ENCODE measurements at regions not wholly inside any gene's neighbourhood (a gene's known extent, or its start where the extent isn't known, plus 50 kb on each side); places are given as distances from the start of the nearest gene placed in this dataset.

DNA sequence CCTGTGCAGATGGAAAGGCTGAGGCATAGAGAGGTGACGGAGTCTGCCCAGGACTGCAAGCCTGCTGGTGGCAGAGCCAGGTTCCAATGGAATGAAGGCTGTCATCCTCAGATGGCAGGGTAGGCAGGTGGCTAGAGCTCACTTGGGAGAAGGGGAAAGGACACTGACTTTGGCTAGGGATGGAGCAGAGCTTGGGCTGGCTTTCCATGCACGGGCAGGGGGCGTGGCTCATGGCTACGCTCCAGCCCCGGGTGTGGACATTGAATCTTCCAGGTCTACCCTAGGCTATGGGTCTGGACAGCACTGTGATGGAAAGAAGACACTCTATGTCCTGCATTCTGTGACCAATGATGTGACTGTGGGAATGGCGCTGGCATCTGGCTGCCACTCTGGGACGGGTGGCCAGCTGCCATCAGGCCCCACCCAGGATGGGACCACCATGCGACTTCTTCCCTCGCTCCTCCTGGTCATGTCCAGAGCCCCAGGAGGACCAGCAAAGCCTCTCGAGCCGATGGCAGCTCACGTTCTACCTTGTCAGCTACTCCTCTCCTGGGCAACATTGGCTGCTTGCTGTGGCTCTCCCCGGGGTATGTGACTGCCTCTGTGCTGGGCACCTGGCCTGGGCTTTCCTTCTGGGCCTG is 398.7 kb downstream of the TMEM121 start:
- no peaks in the 10 kb centered on the region for H3K27me3 ChIP-seq (replicated peaks; ENCODE audit: insufficient read depth, low read depth, low read length, poor library complexity)
- no peaks in the 10 kb centered on the region for H3K36me3 ChIP-seq (ENCODE audit: insufficient read depth, low read length, poor library complexity, severe bottlenecking)
- H3K27ac ChIP-seq (ENCODE audit: low read depth, low read length, poor library complexity, severe bottlenecking) = no peak overlapping the region
- no peak overlapping the region for H3K4me3 ChIP-seq (ENCODE audit: low read depth, low read length, poor library complexity, severe bottlenecking)
- no peak for TF ChIP-seq EZH2 (IDR thresholded peaks at IDR 0.05; ENCODE audit: borderline replicate concordance, low read depth, low read length, poor library complexity, severe bottlenecking)
- TF ChIP-seq, protein P1, sequence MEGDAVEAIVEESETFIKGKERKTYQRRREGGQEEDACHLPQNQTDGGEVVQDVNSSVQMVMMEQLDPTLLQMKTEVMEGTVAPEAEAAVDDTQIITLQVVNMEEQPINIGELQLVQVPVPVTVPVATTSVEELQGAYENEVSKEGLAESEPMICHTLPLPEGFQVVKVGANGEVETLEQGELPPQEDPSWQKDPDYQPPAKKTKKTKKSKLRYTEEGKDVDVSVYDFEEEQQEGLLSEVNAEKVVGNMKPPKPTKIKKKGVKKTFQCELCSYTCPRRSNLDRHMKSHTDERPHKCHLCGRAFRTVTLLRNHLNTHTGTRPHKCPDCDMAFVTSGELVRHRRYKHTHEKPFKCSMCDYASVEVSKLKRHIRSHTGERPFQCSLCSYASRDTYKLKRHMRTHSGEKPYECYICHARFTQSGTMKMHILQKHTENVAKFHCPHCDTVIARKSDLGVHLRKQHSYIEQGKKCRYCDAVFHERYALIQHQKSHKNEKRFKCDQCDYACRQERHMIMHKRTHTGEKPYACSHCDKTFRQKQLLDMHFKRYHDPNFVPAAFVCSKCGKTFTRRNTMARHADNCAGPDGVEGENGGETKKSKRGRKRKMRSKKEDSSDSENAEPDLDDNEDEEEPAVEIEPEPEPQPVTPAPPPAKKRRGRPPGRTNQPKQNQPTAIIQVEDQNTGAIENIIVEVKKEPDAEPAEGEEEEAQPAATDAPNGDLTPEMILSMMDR (conservative IDR thresholded peaks at IDR 0.05; ENCODE audit: low read depth, low read length) = no peak
- ChIA-PET POLR2A (ENCODE audit: low non-redundant PET) (no interaction called here), CTCF (no interaction called here)
- no TSS peak for BruUV-seq (replicated peaks)
- intact Hi-C loops (cut with micrococcal nuclease; ENCODE audit: unreplicated experiment) = no loop called here
- H3K9me3 ChIP-seq (ENCODE audit: low read depth, low read length, poor library complexity, severe bottlenecking) = no peaks in the 10 kb centered on the region
- H3K4me1 ChIP-seq (ENCODE audit: insufficient read depth, low read length, poor library complexity, severe bottlenecking) = no peaks in the 10 kb centered on the region
- DNase-seq (ENCODE audit: low spot score) = no peak

DNA sequence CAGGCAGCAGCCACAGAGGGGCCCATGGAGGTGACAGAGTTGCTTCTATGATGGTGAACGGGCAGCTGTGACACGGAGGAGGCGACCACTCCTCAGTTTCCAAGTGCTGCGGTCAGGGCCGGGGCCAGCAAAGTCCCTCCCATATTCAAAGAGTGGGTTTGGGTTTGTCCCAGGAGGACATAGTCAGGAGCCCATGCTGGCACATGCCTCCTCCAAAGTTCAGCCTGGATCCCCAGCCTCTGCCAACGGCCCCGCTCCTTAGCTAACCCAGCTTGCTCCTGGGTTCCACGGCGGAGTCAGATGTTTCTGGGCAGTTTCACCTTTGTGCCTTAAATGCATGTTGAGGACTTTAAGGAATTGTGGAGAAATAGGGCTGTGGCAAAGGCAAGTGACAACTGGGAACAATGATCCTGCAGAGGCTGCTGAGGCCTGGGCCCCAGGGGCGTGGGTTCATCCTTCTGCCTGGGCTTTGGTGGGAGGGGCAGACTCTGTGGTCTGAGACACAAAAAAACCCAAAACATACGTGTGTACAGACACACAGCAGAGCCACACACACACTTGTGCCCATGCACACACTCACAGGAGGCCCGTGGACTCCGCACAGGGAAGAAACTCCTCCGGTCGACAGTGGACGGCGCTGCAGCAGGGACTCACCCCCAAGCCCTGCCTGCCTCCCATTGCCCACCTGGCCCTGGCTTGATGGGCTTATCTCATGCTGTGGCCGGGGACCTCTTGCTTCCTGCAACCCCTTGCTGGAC is 399.4 kb downstream of the TMEM121 start:
- Histone ChIP-seq H3K4me3 (ENCODE audit: low read depth, low read length, poor library complexity, severe bottlenecking) (no peak overlapping the region), H3K27ac (ENCODE audit: low read depth, low read length, poor library complexity, severe bottlenecking) (no peak overlapping the region), H3K27me3 (replicated peaks; ENCODE audit: insufficient read depth, low read depth, low read length, poor library complexity) (peaks cover 7% of the 10 kb centered on the region), H3K9me3 (ENCODE audit: low read depth, low read length, poor library complexity, severe bottlenecking) (no peaks in the 10 kb centered on the region), H3K36me3 (ENCODE audit: insufficient read depth, low read length, poor library complexity, severe bottlenecking) (no peaks in the 10 kb centered on the region), H3K4me1 (ENCODE audit: insufficient read depth, low read length, poor library complexity, severe bottlenecking) (no peaks in the 10 kb centered on the region)
- DNase-seq (ENCODE audit: low spot score) = no peak
- no TSS peak for BruUV-seq (replicated peaks)
- ChIA-PET CTCF (no interaction called here), POLR2A (ENCODE audit: low non-redundant PET) (no interaction called here)
- intact Hi-C loops (cut with micrococcal nuclease; ENCODE audit: unreplicated experiment) = no loop called here
- TF ChIP-seq, protein P1 (conservative IDR thresholded peaks at IDR 0.05; ENCODE audit: low read depth, low read length) = no peak
- TF ChIP-seq EZH2 (IDR thresholded peaks at IDR 0.05; ENCODE audit: borderline replicate concordance, low read depth, low read length, poor library complexity, severe bottlenecking) = no peak

DNA sequence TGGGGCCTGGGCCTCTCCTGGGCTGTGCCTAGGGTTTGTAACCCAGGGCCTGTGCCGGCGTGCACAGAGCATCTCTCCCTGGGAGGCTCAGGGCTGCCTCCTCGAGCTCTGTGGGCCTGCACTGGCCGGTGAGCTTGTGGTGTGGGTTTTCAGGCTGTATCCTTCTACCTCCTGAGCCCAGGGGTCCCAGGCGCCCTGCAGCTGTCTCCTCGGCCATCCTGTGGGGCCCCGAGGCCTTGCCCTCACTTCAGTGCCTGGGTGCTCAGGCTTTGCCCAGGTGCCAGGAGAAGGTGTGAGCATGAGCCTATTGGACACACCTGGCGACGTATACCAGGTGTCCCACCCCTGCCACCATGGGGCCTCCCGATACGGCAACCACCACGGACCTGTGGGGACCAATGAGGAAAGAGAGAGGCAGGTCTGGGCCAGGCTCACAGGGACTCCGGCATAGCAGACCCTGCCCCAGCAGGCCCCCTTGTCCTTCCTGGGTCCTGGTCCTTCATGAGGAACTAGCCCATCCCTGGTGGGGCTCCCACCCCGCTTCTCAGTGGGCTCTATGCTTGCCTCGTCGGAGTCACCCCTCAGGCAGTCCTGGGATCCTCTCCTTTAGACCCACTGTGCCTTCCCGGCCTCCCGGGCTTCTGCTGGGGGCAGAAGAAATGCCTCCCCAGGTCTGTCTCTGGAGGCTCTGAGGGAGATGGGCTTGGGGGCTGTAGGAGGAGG is 400.2 kb downstream of the TMEM121 start:
- intact Hi-C loops (cut with micrococcal nuclease; ENCODE audit: unreplicated experiment) = no loop called here
- DNase-seq (ENCODE audit: low spot score) = no peak
- no peak overlapping the region for H3K27ac ChIP-seq (ENCODE audit: low read depth, low read length, poor library complexity, severe bottlenecking)
- H3K4me1 ChIP-seq (ENCODE audit: insufficient read depth, low read length, poor library complexity, severe bottlenecking) = no peaks in the 10 kb centered on the region
- ChIA-PET POLR2A (ENCODE audit: low non-redundant PET) (no interaction called here), CTCF (no interaction called here)
- H3K27me3 ChIP-seq (replicated peaks; ENCODE audit: insufficient read depth, low read depth, low read length, poor library complexity) = peaks cover 12% of the 10 kb centered on the region
- no TSS peak for BruUV-seq (replicated peaks)
- no peaks in the 10 kb centered on the region for H3K36me3 ChIP-seq (ENCODE audit: insufficient read depth, low read length, poor library complexity, severe bottlenecking)
- no peak overlapping the region for H3K4me3 ChIP-seq (ENCODE audit: low read depth, low read length, poor library complexity, severe bottlenecking)
- no peak for TF ChIP-seq EZH2 (IDR thresholded peaks at IDR 0.05; ENCODE audit: borderline replicate concordance, low read depth, low read length, poor library complexity, severe bottlenecking)
- TF ChIP-seq, protein P1 (conservative IDR thresholded peaks at IDR 0.05; ENCODE audit: low read depth, low read length) = no peak
- no peaks in the 10 kb centered on the region for H3K9me3 ChIP-seq (ENCODE audit: low read depth, low read length, poor library complexity, severe bottlenecking)
